ENCODE measurements at regions not wholly inside any gene's neighbourhood (a gene's known extent, or its start where the extent isn't known, plus 50 kb on each side); places are given as distances from the start of the nearest gene placed in this dataset.

GRCh38 chr10:84801156-84801555 lies 472.8 kb downstream of the CCSER2 start:
- DNase-seq (ENCODE audit: low read depth in 1 of 2, low spot score in 2 of 2) = no peak
- no peak overlapping the region for H3K27ac ChIP-seq
- no peaks in the 10 kb centered on the region for H3K4me1 ChIP-seq (replicated peaks)
- no peaks in the 10 kb centered on the region for H3K27me3 ChIP-seq (replicated peaks)
- H3K36me3 ChIP-seq = no peaks in the 10 kb centered on the region
- no peaks in the 10 kb centered on the region; the same call in 1 of the 2 replicates for H3K9me3 ChIP-seq (replicated peaks)
- no peak overlapping the region for H3K4me3 ChIP-seq

- Histone ChIP-seq H3K27ac (no peak overlapping the region), H3K4me1 (replicated peaks) (no peaks in the 10 kb centered on the region), H3K9me3 (replicated peaks) (no peaks in the 10 kb centered on the region; the same call in 1 of the 2 replicates), H3K27me3 (replicated peaks) (no peaks in the 10 kb centered on the region), H3K36me3 (no peaks in the 10 kb centered on the region), H3K4me3 (no peak overlapping the region)
- no peak for DNase-seq (ENCODE audit: low read depth in 1 of 2, low spot score in 2 of 2)
Observed at GRCh38 chr10:84801916-84802315, 473.5 kb downstream of the CCSER2 start.

GRCh38 chr10:84805149-84805548 lies 476.8 kb downstream of the CCSER2 start:
- H3K4me1 ChIP-seq (replicated peaks) = no peaks in the 10 kb centered on the region
- no peak overlapping the region for H3K27ac ChIP-seq
- no peak overlapping the region for H3K4me3 ChIP-seq
- no peak for DNase-seq (ENCODE audit: low read depth in 1 of 2, low spot score in 2 of 2)
- H3K9me3 ChIP-seq (replicated peaks) = no peaks in the 10 kb centered on the region
- H3K36me3 ChIP-seq = no peaks in the 10 kb centered on the region
- H3K27me3 ChIP-seq (replicated peaks) = no peaks in the 10 kb centered on the region

GRCh38 chr10:84811113-84811512 lies 482.7 kb downstream of the CCSER2 start:
- Histone ChIP-seq H3K27me3 (replicated peaks) (no peaks in the 10 kb centered on the region), H3K4me1 (replicated peaks) (no peaks in the 10 kb centered on the region), H3K27ac (no peak overlapping the region), H3K4me3 (no peak overlapping the region), H3K36me3 (no peaks in the 10 kb centered on the region), H3K9me3 (replicated peaks) (no peaks in the 10 kb centered on the region)
- DNase-seq (ENCODE audit: low read depth in 1 of 2, low spot score in 2 of 2) = no peak

GRCh38 chr10:84818961-84819360 lies 490.6 kb downstream of the CCSER2 start:
- H3K36me3 ChIP-seq = no peaks in the 10 kb centered on the region
- H3K27me3 ChIP-seq (replicated peaks) = no peaks in the 10 kb centered on the region
- no peak overlapping the region for H3K27ac ChIP-seq
- no peaks in the 10 kb centered on the region for H3K9me3 ChIP-seq (replicated peaks)
- H3K4me1 ChIP-seq (replicated peaks) = peaks cover 15% of the 10 kb centered on the region
- DNase-seq (ENCODE audit: low read depth in 1 of 2, low spot score in 2 of 2) = no peak
- no peak overlapping the region for H3K4me3 ChIP-seq

GRCh38 chr10:84820120-84820519 lies 491.7 kb downstream of the CCSER2 start:
- no peak overlapping the region for H3K4me3 ChIP-seq
- no peaks in the 10 kb centered on the region for H3K9me3 ChIP-seq (replicated peaks)
- no peaks in the 10 kb centered on the region for H3K36me3 ChIP-seq
- H3K27ac ChIP-seq = no peak overlapping the region
- DNase-seq (ENCODE audit: low read depth in 1 of 2, low spot score in 2 of 2) = no peak
- H3K4me1 ChIP-seq (replicated peaks) = peaks cover 26% of the 10 kb centered on the region
- no peaks in the 10 kb centered on the region for H3K27me3 ChIP-seq (replicated peaks)

GRCh38 chr10:84820596-84820995 lies 492.2 kb downstream of the CCSER2 start:
- H3K9me3 ChIP-seq (replicated peaks) = no peaks in the 10 kb centered on the region
- H3K4me1 ChIP-seq (replicated peaks) = peaks cover 31% of the 10 kb centered on the region
- DNase-seq (ENCODE audit: low read depth in 1 of 2, low spot score in 2 of 2) = no peak
- H3K27ac ChIP-seq = no peak overlapping the region
- H3K4me3 ChIP-seq = no peak overlapping the region
- H3K27me3 ChIP-seq (replicated peaks) = no peaks in the 10 kb centered on the region
- H3K36me3 ChIP-seq = no peaks in the 10 kb centered on the region

- DNase-seq (ENCODE audit: low read depth in 1 of 2, low spot score in 2 of 2) = peak in 1 of 2 experiments; percentile 45
- Histone ChIP-seq H3K4me3 (no peak overlapping the region), H3K36me3 (no peaks in the 10 kb centered on the region), H3K27me3 (replicated peaks) (no peaks in the 10 kb centered on the region), H3K9me3 (replicated peaks) (no peaks in the 10 kb centered on the region), H3K4me1 (replicated peaks) (peaks cover 54% of the 10 kb centered on the region), H3K27ac (peak overlapping the region; percentile 59)
Observed at GRCh38 chr10:84822931-84823630, 494.7 kb downstream of the CCSER2 start.

GRCh38 chr10:84824525-84824924 lies 496.1 kb downstream of the CCSER2 start:
- peaks cover 68% of the 10 kb centered on the region for H3K4me1 ChIP-seq (replicated peaks)
- H3K27ac ChIP-seq = peak overlapping the region; percentile 71
- H3K36me3 ChIP-seq = no peaks in the 10 kb centered on the region
- H3K27me3 ChIP-seq (replicated peaks) = no peaks in the 10 kb centered on the region
- DNase-seq (ENCODE audit: low read depth in 1 of 2, low spot score in 2 of 2) = no peak
- no peak overlapping the region for H3K4me3 ChIP-seq
- H3K9me3 ChIP-seq (replicated peaks) = no peaks in the 10 kb centered on the region

GRCh38 chr10:84825330-84825729 lies 496.9 kb downstream of the CCSER2 start:
- peak; percentile 82 to 84 for DNase-seq (ENCODE audit: low read depth in 1 of 2, low spot score in 2 of 2)
- Histone ChIP-seq H3K27ac (peak overlapping the region; percentile 71), H3K36me3 (no peaks in the 10 kb centered on the region)

GRCh38 chr10:84826704-84827103 lies 498.3 kb downstream of the CCSER2 start:
- no peaks in the 10 kb centered on the region for H3K36me3 ChIP-seq
- H3K27me3 ChIP-seq (replicated peaks) = no peaks in the 10 kb centered on the region
- peaks cover 90% of the 10 kb centered on the region for H3K4me1 ChIP-seq (replicated peaks)
- no peak overlapping the region for H3K4me3 ChIP-seq
- H3K27ac ChIP-seq = peak overlapping the region; percentile 74
- no peaks in the 10 kb centered on the region for H3K9me3 ChIP-seq (replicated peaks)
- DNase-seq (ENCODE audit: low read depth in 1 of 2, low spot score in 2 of 2) = peak; percentile 84 to 88

More at GRCh38 chr10:84825330-84825729, 496.9 kb downstream of the CCSER2 start:
- Histone ChIP-seq H3K9me3 (replicated peaks) (no peaks in the 10 kb centered on the region), H3K4me3 (no peak overlapping the region), H3K27me3 (replicated peaks) (no peaks in the 10 kb centered on the region), H3K4me1 (replicated peaks) (peaks cover 76% of the 10 kb centered on the region)

GRCh38 chr10:84829131-84829530 lies 500.7 kb downstream of the CCSER2 start:
- Histone ChIP-seq H3K4me3 (no peak overlapping the region), H3K27ac (peak overlapping the region; percentile 74), H3K4me1 (replicated peaks) (peaks cover 79% of the 10 kb centered on the region), H3K27me3 (replicated peaks) (no peaks in the 10 kb centered on the region), H3K36me3 (no peaks in the 10 kb centered on the region), H3K9me3 (replicated peaks) (no peaks in the 10 kb centered on the region)
- peak; percentile 65 to 75 for DNase-seq (ENCODE audit: low read depth in 1 of 2, low spot score in 2 of 2)

- no peaks in the 10 kb centered on the region for H3K9me3 ChIP-seq (replicated peaks)
- H3K4me1 ChIP-seq (replicated peaks) = peaks cover 14% of the 10 kb centered on the region; the same call in 1 of the 2 replicates
- no peaks in the 10 kb centered on the region for H3K36me3 ChIP-seq
- H3K27me3 ChIP-seq (replicated peaks) = no peaks in the 10 kb centered on the region
- H3K27ac ChIP-seq = no peak overlapping the region
- no peak for DNase-seq (ENCODE audit: low read depth in 1 of 2, low spot score in 2 of 2)
- H3K4me3 ChIP-seq = no peak overlapping the region
Observed at GRCh38 chr10:84837041-84837812, 508.8 kb downstream of the CCSER2 start.

GRCh38 chr10:84837877-84838276 lies 509.5 kb downstream of the CCSER2 start:
- Histone ChIP-seq H3K27me3 (replicated peaks) (no peaks in the 10 kb centered on the region), H3K27ac (no peak overlapping the region), H3K4me3 (no peak overlapping the region), H3K36me3 (no peaks in the 10 kb centered on the region), H3K9me3 (replicated peaks) (no peaks in the 10 kb centered on the region), H3K4me1 (replicated peaks) (peaks cover 13% of the 10 kb centered on the region; the same call in 1 of the 2 replicates)
- DNase-seq (ENCODE audit: low read depth in 1 of 2, low spot score in 2 of 2) = no peak

Measured in SJSA1 (cell line).